ENCODE measurements at regions not wholly inside any gene's neighbourhood (a gene's known extent, or its start where the extent isn't known, plus 50 kb on each side); places are given as distances from the start of the nearest gene placed in this dataset.

GRCh38 chr19:57057036-57057686 lies 62.6 kb upstream of the USP29 start:
- Mint-ChIP-seq H3K4me3 (no peak overlapping the region), H3K9me3 (peaks cover 10 to 75% (median 55%) of the 10 kb centered on the region in 9 donors), H3K27ac (no peak overlapping the region), H3K36me3 (peaks cover 0 to 45% (median 8%) of the 10 kb centered on the region in 3 donors), H3K27me3 (peaks cover 0 to 12% (median 0%) of the 10 kb centered on the region in 5 donors), H3K4me1 (no peaks in the 10 kb centered on the region)
- no peak for DNase-seq
- POLR2A ChIA-PET: no interaction called here
- ATAC-seq: no peak

GRCh38 chr19:57058871-57059270 lies 60.9 kb upstream of the USP29 start:
- Mint-ChIP-seq H3K4me1 (no peaks in the 10 kb centered on the region), H3K27ac (no peak overlapping the region), H3K4me3 (no peak overlapping the region), H3K36me3 (peaks cover 0 to 51% (median 8%) of the 10 kb centered on the region in 3 donors), H3K9me3 (peaks cover 15 to 78% (median 57%) of the 10 kb centered on the region in 9 donors), H3K27me3 (peaks cover 0 to 7% (median 2%) of the 10 kb centered on the region in 5 donors)
- DNase-seq (no peak), ATAC-seq (no peak)
- POLR2A ChIA-PET: no interaction called here

GRCh38 chr19:57063070-57063469 lies 56.7 kb upstream of the USP29 start:
- peaks cover 0 to 41% (median 11%) of the 10 kb centered on the region in 3 donors for H3K36me3 Mint-ChIP-seq
- H3K9me3 Mint-ChIP-seq: peaks cover 15 to 75% (median 56%) of the 10 kb centered on the region in 9 donors
- no peak overlapping the region for H3K4me3 Mint-ChIP-seq
- H3K4me1 Mint-ChIP-seq: no peaks in the 10 kb centered on the region
- no peak for ATAC-seq
- peaks cover 0 to 8% (median 2%) of the 10 kb centered on the region in 5 donors for H3K27me3 Mint-ChIP-seq
- no peak for DNase-seq
- POLR2A ChIA-PET: interaction anchor here (0.6 kb wide), 1 partner anchor 854 kb away, joined by 4 read pairs; no protein-coding TSS in a partner anchor
- no peak overlapping the region for H3K27ac Mint-ChIP-seq

DNA sequence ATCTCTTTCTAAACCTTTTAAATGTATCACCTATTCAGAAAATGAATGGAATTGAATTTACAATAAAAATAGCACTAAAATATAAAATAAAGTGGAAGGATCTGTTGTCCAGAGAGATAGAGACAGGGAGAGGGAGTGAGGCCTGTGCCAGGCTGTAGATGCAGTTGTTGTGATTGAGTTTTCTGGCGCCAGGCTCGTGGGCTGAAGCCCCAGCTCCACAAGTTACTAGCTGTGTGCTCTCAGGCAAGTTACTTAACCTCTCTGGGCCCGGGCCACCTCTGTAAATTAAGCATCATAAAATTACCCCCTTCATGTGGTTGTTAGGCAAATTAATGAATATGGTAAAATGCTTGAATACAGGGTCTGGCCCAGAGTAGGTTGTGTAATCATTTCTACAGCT lies 52.3 kb upstream of the USP29 start:
- no peak for DNase-seq
- ATAC-seq: no peak
- POLR2A ChIA-PET: no interaction called here

DNA sequence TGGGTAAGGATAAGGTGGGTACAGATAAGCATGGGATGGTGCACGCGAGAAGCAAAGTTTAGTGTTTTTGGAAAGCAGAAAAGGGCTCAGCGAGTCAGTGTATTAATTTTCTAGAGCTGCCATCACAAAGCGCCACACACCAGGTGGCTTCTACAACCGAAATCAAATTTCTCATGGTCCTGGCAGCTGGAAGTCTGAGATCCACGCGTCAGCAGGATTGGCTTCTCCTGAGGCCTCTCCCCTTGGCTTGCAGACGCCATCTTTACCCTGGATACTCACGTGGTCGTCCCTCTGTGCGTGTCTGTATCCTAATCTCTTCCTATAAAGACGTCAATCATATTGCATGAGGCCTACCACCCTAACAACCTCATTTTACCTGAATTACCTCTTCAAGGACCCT lies 51.5 kb upstream of the USP29 start:
- no peak for ATAC-seq
- no peak for DNase-seq
- Mint-ChIP-seq H3K9me3 (peaks cover 6 to 91% (median 34%) of the 10 kb centered on the region in 9 donors), H3K4me1 (no peaks in the 10 kb centered on the region), H3K4me3 (no peak overlapping the region), H3K27ac (no peak overlapping the region), H3K36me3 (peaks cover 0 to 45% (median 2%) of the 10 kb centered on the region in 3 donors), H3K27me3 (peaks cover 0 to 5% (median 0%) of the 10 kb centered on the region in 5 donors)
- POLR2A ChIA-PET: no interaction called here

More for the DNA sequence above, 52.3 kb upstream of the USP29 start:
- Mint-ChIP-seq H3K27me3 (peaks cover 0 to 5% (median 0%) of the 10 kb centered on the region in 5 donors), H3K4me1 (no peaks in the 10 kb centered on the region), H3K4me3 (no peak overlapping the region), H3K27ac (no peak overlapping the region), H3K36me3 (peaks cover 0 to 47% (median 2%) of the 10 kb centered on the region in 3 donors), H3K9me3 (peaks cover 11 to 91% (median 35%) of the 10 kb centered on the region in 9 donors)

- ATAC-seq (no peak), DNase-seq (no peak)
- no peak overlapping the region for H3K27ac Mint-ChIP-seq
- H3K27me3 Mint-ChIP-seq: peaks cover 0 to 5% (median 0%) of the 10 kb centered on the region in 5 donors
- no peaks in the 10 kb centered on the region for H3K4me1 Mint-ChIP-seq
- H3K36me3 Mint-ChIP-seq: peaks cover 0 to 39% (median 2%) of the 10 kb centered on the region in 3 donors
- H3K4me3 Mint-ChIP-seq: no peak overlapping the region
- peaks cover 1 to 91% (median 27%) of the 10 kb centered on the region in 9 donors for H3K9me3 Mint-ChIP-seq
- POLR2A ChIA-PET: no interaction called here
Observed at GRCh38 chr19:57068921-57069697, 50.7 kb upstream of the USP29 start.

Measured in naive thymus-derived CD8-positive, alpha-beta T cell (primary cell).